ENCODE measurements at regions not wholly inside any gene's neighbourhood (a gene's known extent, or its start where the extent isn't known, plus 50 kb on each side); places are given as distances from the start of the nearest gene placed in this dataset.

- TF ChIP-seq POLR2A (IDR thresholded peaks at IDR 0.05) (no peak), CTCF (IDR thresholded peaks at IDR 0.05) (no peak)
These were observed 88.4 kb upstream of the GNAZ start for GRCh38 chr22:22981670-22982571.
